Tibial nerve (tissue), 4 donors: ENCODE measurements at regions not wholly inside any gene's neighbourhood (a gene's known extent, or its start where the extent isn't known, plus 50 kb on each side); places are given as distances from the start of the nearest gene placed in this dataset.
A peak's percentile ranks its signal among the peaks of the same experiment; 100 is the strongest.

ENCODE experiments used
- DNase-seq, 2 donors: peaks; one replicate each; pipeline ENCODE4 v3.0.0-alpha.2; 2019; ENCODE audit warnings: low spot score in 2 of 2
- H3K27ac ChIP-seq, 4 donors: fragments of 200-600 bp; sonication (generic) in 3 of 4; one replicate each; pipeline ENCODE4 v1.5.1; 2017 to 2019; ENCODE audit warnings: mild to moderate bottlenecking in 1 of 4
- H3K27me3 ChIP-seq, 2 donors: fragments of 200-600 bp; sonication (generic) in 1 of 2; one replicate each; pipeline versions ENCODE4 v1.5.1 to v1.6.0; 2017 to 2019
- H3K36me3 ChIP-seq, 3 donors: fragments of 200-600 bp; sonication (generic); one replicate each; pipeline ENCODE4 v1.5.1; 2018 to 2019
- H3K4me1 ChIP-seq, 4 donors: fragments of 200-600 bp; sonication (generic) in 3 of 4; one replicate each; pipeline ENCODE4 v1.5.1; 2017 to 2019
- H3K4me3 ChIP-seq, 4 donors: fragments of 200-600 bp; sonication (generic) in 3 of 4; one replicate each; pipeline ENCODE4 v1.5.1; 2017 to 2019; ENCODE audit warnings: mild to moderate bottlenecking in 1 of 4, moderate library complexity in 1 of 4
- H3K9me3 ChIP-seq, 4 donors: fragments of 200-600 bp; sonication (generic) in 3 of 4; one replicate each; pipeline ENCODE4 v1.5.1; 2017 to 2019
- EP300 ChIP-seq, 2 donors: sonication (generic); formaldehyde crosslinking; IDR thresholded peaks; one replicate each; pipeline ENCODE4 v1.6.1; 2017; ENCODE audit warnings: antibody characterized with exemption in 2 of 2, mild to moderate bottlenecking in 1 of 2
- POLR2A ChIP-seq, 2 donors: fragments of 450-650 bp; IDR thresholded peaks; one replicate each; pipeline ENCODE4 v1.6.1; 2017; ENCODE audit warnings: antibody characterized with exemption in 2 of 2, mild to moderate bottlenecking in 2 of 2, moderate library complexity in 2 of 2
- WGBS, 2 donors: methylation state at CpG; one replicate each; pipeline ENCODE4 v1.1.5; 2018; 5-methylcytosine and 5-hydroxymethylcytosine counted together
- TF ChIP-seq, protein P1 (sequence below), 5 experiments: fragments of 200-600 bp in 3 of 5; fragments of 450-650 bp in 2 of 5; sonication (generic) in 3 of 5; IDR thresholded peaks; one replicate each; pipeline ENCODE4 v1.5.1; 2016 to 2019; ENCODE audit warnings: antibody characterized with exemption in 5 of 5, mild to moderate bottlenecking in 3 of 5, moderate library complexity in 2 of 5

- WGBS, 2 donors, result 85% methylated on average over 1 of the region's 1 CpG
- no peaks in the 10 kb centered on the region for H3K4me1 ChIP-seq
- H3K9me3 ChIP-seq, result peaks cover 0 to 15% (median 0%) of the 10 kb centered on the region in 4 donors
- TF ChIP-seq EP300 (IDR thresholded peaks at IDR 0.05), result no peak
- TF ChIP-seq, protein P1, sequence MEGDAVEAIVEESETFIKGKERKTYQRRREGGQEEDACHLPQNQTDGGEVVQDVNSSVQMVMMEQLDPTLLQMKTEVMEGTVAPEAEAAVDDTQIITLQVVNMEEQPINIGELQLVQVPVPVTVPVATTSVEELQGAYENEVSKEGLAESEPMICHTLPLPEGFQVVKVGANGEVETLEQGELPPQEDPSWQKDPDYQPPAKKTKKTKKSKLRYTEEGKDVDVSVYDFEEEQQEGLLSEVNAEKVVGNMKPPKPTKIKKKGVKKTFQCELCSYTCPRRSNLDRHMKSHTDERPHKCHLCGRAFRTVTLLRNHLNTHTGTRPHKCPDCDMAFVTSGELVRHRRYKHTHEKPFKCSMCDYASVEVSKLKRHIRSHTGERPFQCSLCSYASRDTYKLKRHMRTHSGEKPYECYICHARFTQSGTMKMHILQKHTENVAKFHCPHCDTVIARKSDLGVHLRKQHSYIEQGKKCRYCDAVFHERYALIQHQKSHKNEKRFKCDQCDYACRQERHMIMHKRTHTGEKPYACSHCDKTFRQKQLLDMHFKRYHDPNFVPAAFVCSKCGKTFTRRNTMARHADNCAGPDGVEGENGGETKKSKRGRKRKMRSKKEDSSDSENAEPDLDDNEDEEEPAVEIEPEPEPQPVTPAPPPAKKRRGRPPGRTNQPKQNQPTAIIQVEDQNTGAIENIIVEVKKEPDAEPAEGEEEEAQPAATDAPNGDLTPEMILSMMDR (IDR thresholded peaks at IDR 0.05), result no peak
- TF ChIP-seq POLR2A (IDR thresholded peaks at IDR 0.05), result no peak
- H3K36me3 ChIP-seq, result no peaks in the 10 kb centered on the region
- no peak overlapping the region for H3K27ac ChIP-seq
- DNase-seq, result no peak
- no peak overlapping the region for H3K4me3 ChIP-seq
- H3K27me3 ChIP-seq, result no peaks in the 10 kb centered on the region
Measured at GRCh38 chr10:118537623-118538022, 57.8 kb downstream of the PRLHR start.

DNA sequence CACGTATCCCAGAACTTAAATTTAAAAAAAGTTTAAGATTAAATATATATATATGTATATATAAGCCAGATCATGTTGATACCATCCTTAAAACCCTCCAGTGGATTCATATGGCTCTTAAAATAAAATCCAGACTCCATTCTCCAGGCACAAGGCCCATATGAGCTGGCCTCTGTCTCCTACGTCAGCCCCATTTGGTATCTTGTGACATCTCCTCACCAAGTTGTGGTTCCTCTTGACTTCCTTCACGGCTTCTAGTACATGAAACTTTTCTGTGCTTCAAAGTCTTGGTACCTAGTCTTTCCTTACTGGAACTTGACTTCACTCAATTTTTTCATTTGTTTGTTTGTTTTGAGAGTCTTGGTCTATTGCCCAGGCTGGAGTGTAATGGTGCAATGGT lies 61.3 kb downstream of the PRLHR start:
- Histone ChIP-seq H3K4me1 (no peaks in the 10 kb centered on the region), H3K9me3 (peaks cover 0 to 15% (median 0%) of the 10 kb centered on the region in 4 donors), H3K36me3 (no peaks in the 10 kb centered on the region), H3K27me3 (no peaks in the 10 kb centered on the region), H3K4me3 (no peak overlapping the region), H3K27ac (no peak overlapping the region)
- DNase-seq, result no peak
- WGBS, 2 donors, result 89 to 92% methylated on average over 3 of the region's 3 CpGs
- TF ChIP-seq, protein P1 (IDR thresholded peaks at IDR 0.05), result no peak
- TF ChIP-seq EP300 (IDR thresholded peaks at IDR 0.05) (no peak), POLR2A (IDR thresholded peaks at IDR 0.05) (no peak)

GRCh38 chr10:118531105-118531852 lies 64.2 kb downstream of the PRLHR start:
- H3K4me3 ChIP-seq, result no peak overlapping the region
- no peaks in the 10 kb centered on the region for H3K36me3 ChIP-seq
- no peak for DNase-seq
- TF ChIP-seq EP300 (IDR thresholded peaks at IDR 0.05) (peak in 1 of 2 donors; percentile 22), POLR2A (IDR thresholded peaks at IDR 0.05) (no peak)
- 50 to 63% methylated on average over 12 of the region's 12 CpGs for WGBS, 2 donors
- H3K9me3 ChIP-seq, result peaks cover 0 to 5% (median 0%) of the 10 kb centered on the region in 4 donors
- no peak overlapping the region for H3K27ac ChIP-seq
- H3K4me1 ChIP-seq, result no peaks in the 10 kb centered on the region
- H3K27me3 ChIP-seq, result no peaks in the 10 kb centered on the region

GRCh38 chr10:118528426-118528825 lies 67.0 kb downstream of the PRLHR start:
- no peaks in the 10 kb centered on the region for H3K4me1 ChIP-seq
- no peaks in the 10 kb centered on the region for H3K9me3 ChIP-seq
- 95 to 96% methylated on average over 6 of the region's 6 CpGs for WGBS, 2 donors
- H3K4me3 ChIP-seq, result no peak overlapping the region
- TF ChIP-seq, protein P1 (IDR thresholded peaks at IDR 0.05), result no peak
- TF ChIP-seq EP300 (IDR thresholded peaks at IDR 0.05), result no peak
- no peak for TF ChIP-seq POLR2A (IDR thresholded peaks at IDR 0.05)
- H3K27me3 ChIP-seq, result no peaks in the 10 kb centered on the region
- no peak for DNase-seq
- H3K27ac ChIP-seq, result no peak overlapping the region
- no peaks in the 10 kb centered on the region for H3K36me3 ChIP-seq

DNA sequence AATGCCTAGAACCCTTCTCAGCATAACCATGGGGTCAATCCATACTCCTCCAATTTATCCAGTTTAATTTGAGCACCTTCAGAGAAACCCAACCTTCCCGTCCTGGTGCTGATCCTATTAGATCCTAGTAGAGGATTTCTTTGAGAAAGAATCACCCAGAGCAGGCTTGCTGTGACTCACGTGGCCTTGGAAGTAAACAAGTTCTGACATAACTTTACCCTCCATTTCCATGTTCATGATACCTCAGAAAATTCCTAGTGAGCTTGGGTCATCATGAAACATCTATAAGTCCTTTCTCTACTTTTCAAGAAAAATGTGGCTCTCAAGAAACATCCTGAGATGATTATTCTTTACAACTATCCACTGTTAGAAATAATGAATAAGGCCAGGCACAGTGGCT lies 71.7 kb downstream of the PRLHR start:
- TF ChIP-seq, protein P1 (IDR thresholded peaks at IDR 0.05), result no peak
- no peak for TF ChIP-seq POLR2A (IDR thresholded peaks at IDR 0.05)
- TF ChIP-seq EP300 (IDR thresholded peaks at IDR 0.05), result no peak
- WGBS, 2 donors, result 86 to 90% methylated on average over 2 of the region's 2 CpGs

More for the DNA sequence above, 71.7 kb downstream of the PRLHR start:
- DNase-seq, result no peak
- Histone ChIP-seq H3K9me3 (peaks cover 0 to 2% (median 0%) of the 10 kb centered on the region in 4 donors), H3K36me3 (no peaks in the 10 kb centered on the region), H3K27me3 (no peaks in the 10 kb centered on the region), H3K4me3 (no peak overlapping the region), H3K27ac (no peak overlapping the region), H3K4me1 (no peaks in the 10 kb centered on the region)
